ENCODE measurements at regions not wholly inside any gene's neighbourhood (a gene's known extent, or its start where the extent isn't known, plus 50 kb on each side); places are given as distances from the start of the nearest gene placed in this dataset.

GRCh38 chrX:7444967-7445366, 297.0 kb upstream of the PUDP start:
- TF ChIP-seq SMC3 (IDR thresholded peaks at IDR 0.05) (no peak), CTCF (IDR thresholded peaks at IDR 0.05) (no peak), JUNB (IDR thresholded peaks at IDR 0.05) (no peak), CEBPB (IDR thresholded peaks at IDR 0.05) (no peak), NR3C1 (IDR thresholded peaks at IDR 0.05) (no peak), ZNF302 (CRISPR knock-in tag; IDR thresholded peaks at IDR 0.05) (no peak), USF2 (IDR thresholded peaks at IDR 0.05) (no peak), POLR2A (IDR thresholded peaks at IDR 0.05; ENCODE audit: low read length) (no peak), JUN (IDR thresholded peaks at IDR 0.05) (no peak), KDM1A (IDR thresholded peaks at IDR 0.05; ENCODE audit: low read depth) (no peak), CHD2 (IDR thresholded peaks at IDR 0.05; ENCODE audit: low read length, partially characterized antibody) (no peak)
